ENCODE measurements at regions not wholly inside any gene's neighbourhood (a gene's known extent, or its start where the extent isn't known, plus 50 kb on each side); places are given as distances from the start of the nearest gene placed in this dataset.

GRCh38 chr16:79472426-79472825 is 128.1 kb downstream of the MAF start:
- H3K9me3 ChIP-seq (ENCODE audit: low read length) = no peaks in the 10 kb centered on the region
- no peak overlapping the region for H3K4me3 ChIP-seq (replicated peaks in 1 of 3; ENCODE audit: insufficient read depth in 1 of 3, low read depth in 2 of 3, low read length in 3 of 3)
- in situ Hi-C loops (cut with HindIII; ENCODE audit: extremely low pct_ligation_motif_present, low pct_unique_long_range_greater_than_20kb) (no loop called here), intact Hi-C loops (cut with micrococcal nuclease; ENCODE audit: unreplicated experiment) (no loop called here)
- H3K9ac ChIP-seq (ENCODE audit: insufficient read depth, low read depth, low read length) = no peak overlapping the region
- FAIRE-seq (no peak), ATAC-seq (no peak), DNase-seq (ENCODE audit: low spot score) (no peak)
- no peak overlapping the region for H3K4me2 ChIP-seq (ENCODE audit: low read depth, low read length)
- BruUV-seq (replicated peaks) = no TSS peak
- H4K20me1 ChIP-seq (ENCODE audit: insufficient read depth, low read length) = no peaks in the 10 kb centered on the region
- no peaks in the 10 kb centered on the region for H3K4me1 ChIP-seq (ENCODE audit: insufficient read depth, low read length)
- under 1% methylated on average over 3 of the region's 3 CpGs for WGBS (ENCODE audit: low lambda C conversion rate)
- H3K27ac ChIP-seq (ENCODE audit: extremely low read length, insufficient read depth, low read length) = no peak overlapping the region
- no peak overlapping the region for H2AFZ ChIP-seq (ENCODE audit: low read length)
- ChIA-PET CTCF (ENCODE audit: low intra/inter-chr PET ratio, low total read pairs) (no interaction called here), POLR2A (no interaction called here)
- H3K27me3 ChIP-seq (ENCODE audit: control insufficient read depth in 1 of 2, insufficient read depth in 2 of 2, low read length in 2 of 2) = no peaks in the 10 kb centered on the region
- no peak for TF ChIP-seq POGK (CRISPR knock-in tag; conservative IDR thresholded peaks at IDR 0.05)
- TF ChIP-seq IRF9 (CRISPR knock-in tag; IDR thresholded peaks at IDR 0.05; ENCODE audit: borderline replicate concordance) = no peak
- no peak for TF ChIP-seq ZBTB33 (CRISPR knock-in tag; IDR thresholded peaks at IDR 0.05)
- TF ChIP-seq THAP8 (CRISPR knock-in tag; IDR thresholded peaks at IDR 0.05; ENCODE audit: borderline replicate concordance) = no peak
- no peak for TF ChIP-seq ZNF230 (CRISPR knock-in tag; IDR thresholded peaks at IDR 0.05)
- no peak for TF ChIP-seq ZNF567 (CRISPR knock-in tag; IDR thresholded peaks at IDR 0.05; ENCODE audit: borderline replicate concordance)
- no peak for TF ChIP-seq ZNF614 (CRISPR knock-in tag; IDR thresholded peaks at IDR 0.05; ENCODE audit: borderline replicate concordance)
- TF ChIP-seq PAX8 (CRISPR knock-in tag; IDR thresholded peaks at IDR 0.05; ENCODE audit: borderline replicate concordance) = no peak
- no peak for TF ChIP-seq SP4 (CRISPR knock-in tag; IDR thresholded peaks at IDR 0.05)
- no peak for TF ChIP-seq E2F5 (CRISPR knock-in tag; conservative IDR thresholded peaks at IDR 0.05)
- no peak for TF ChIP-seq ZNF496 (CRISPR knock-in tag; IDR thresholded peaks at IDR 0.05; ENCODE audit: insufficient replicate concordance)
- TF ChIP-seq BCL6 (CRISPR knock-in tag; IDR thresholded peaks at IDR 0.05) = no peak
- TF ChIP-seq SOX5 (CRISPR knock-in tag; IDR thresholded peaks at IDR 0.05; ENCODE audit: borderline replicate concordance) = no peak
- no peak for TF ChIP-seq CEBPB (IDR thresholded peaks at IDR 0.05; ENCODE audit: borderline replicate concordance, low read depth, low read length)
- H3K36me3 ChIP-seq (replicated peaks in 1 of 2; ENCODE audit: control insufficient read depth in 1 of 2, insufficient read depth in 2 of 2, low read length in 2 of 2) = no peaks in the 10 kb centered on the region
- H3K79me2 ChIP-seq (ENCODE audit: insufficient read depth, low read length) = no peaks in the 10 kb centered on the region
